GM13977 (cell line): ENCODE measurements at regions not wholly inside any gene's neighbourhood (a gene's known extent, or its start where the extent isn't known, plus 50 kb on each side); places are given as distances from the start of the nearest gene placed in this dataset.

Experiments
- DNase-seq: peaks from one replicate; pipeline ENCODE4 v3.0.0; 2012; ENCODE audit warnings: low spot score
- CTCF ChIP-seq: IDR thresholded peaks from 2 replicates; pipeline ENCODE4 v1.5.1; 2012; ENCODE audit warnings: mild to moderate bottlenecking, control low read depth; ENCODE audit not compliant: insufficient read depth; ENCODE audit errors: extremely low read depth, missing control alignments
- in situ Hi-C: fragments of 300-500 bp; cut with MboI; formaldehyde crosslinking; loops from one replicate; pipeline ENCODE4 v1.12.0; 2022; ENCODE audit warnings: low sequenced_read_pairs, low pct_unique_long_range_greater_than_20kb, mixed read lengths, inconsistent platforms; ENCODE audit not compliant: unreplicated experiment

GRCh38 chr7:67588631-67589030 lies 592.0 kb downstream of the TYW1 start:
- in situ Hi-C loops, result no loop called here
- no peak for TF ChIP-seq CTCF
- no peak for DNase-seq

GRCh38 chr7:67589183-67589582 lies 592.5 kb downstream of the TYW1 start:
- TF ChIP-seq CTCF, result no peak
- in situ Hi-C loops, result no loop called here
- DNase-seq, result no peak

GRCh38 chr7:67590649-67591048 lies 594.0 kb downstream of the TYW1 start:
- TF ChIP-seq CTCF, result no peak
- in situ Hi-C loops, result no loop called here
- no peak for DNase-seq

- no peak for DNase-seq
- TF ChIP-seq CTCF, result no peak
- in situ Hi-C loops, result no loop called here
Measured at GRCh38 chr7:67593794-67594193, 597.2 kb downstream of the TYW1 start.

- DNase-seq, result no peak
- in situ Hi-C loops, result no loop called here
Measured at GRCh38 chr7:67595431-67596180, 599.0 kb downstream of the TYW1 start.

GRCh38 chr7:67597161-67597560 lies 600.5 kb downstream of the TYW1 start:
- in situ Hi-C loops, result no loop called here
- TF ChIP-seq CTCF, result no peak
- no peak for DNase-seq

More at GRCh38 chr7:67595431-67596180, 599.0 kb downstream of the TYW1 start:
- TF ChIP-seq CTCF, result no peak
